Spinal cord (tissue), 9 donors: ENCODE measurements at regions not wholly inside any gene's neighbourhood (a gene's known extent, or its start where the extent isn't known, plus 50 kb on each side); places are given as distances from the start of the nearest gene placed in this dataset.

Experiments used
- DNase-seq, 6 donors: peaks; one replicate each; pipeline versions ENCODE4 v3.0.0 to v3.0.0-alpha.2; 2013 to 2015; ENCODE audit warnings: low spot score in 6 of 6, low read depth in 4 of 6
- H3K27ac ChIP-seq: one replicate; pipeline ENCODE4 v1.5.1; 2013; ENCODE audit warnings: low read depth, low read length, control low read depth
- H3K27me3 ChIP-seq: one replicate; pipeline ENCODE4 v1.6.1; 2013; ENCODE audit warnings: low read length; ENCODE audit not compliant: control insufficient read depth, insufficient read depth
- H3K36me3 ChIP-seq: one replicate; pipeline ENCODE4 v1.6.1; 2013; ENCODE audit warnings: low read length; ENCODE audit not compliant: control insufficient read depth, insufficient read depth
- H3K4me1 ChIP-seq: one replicate; pipeline ENCODE4 v1.6.1; 2013; ENCODE audit warnings: low read length; ENCODE audit not compliant: control insufficient read depth, insufficient read depth
- H3K4me3 ChIP-seq: one replicate; pipeline ENCODE4 v1.5.1; 2013; ENCODE audit warnings: low read depth, low read length, control low read depth
- H3K9me3 ChIP-seq: one replicate; pipeline ENCODE4 v1.6.1; 2013; ENCODE audit warnings: low read length; ENCODE audit not compliant: control insufficient read depth, insufficient read depth
- WGBS: methylation state at CpG from one replicate; pipeline ENCODE4 v1.1.5; 2013; ENCODE audit warnings: missing lambda C conversion rate; ENCODE audit not compliant: insufficient coverage; 5-methylcytosine and 5-hydroxymethylcytosine counted together
- donor health status: healthy.

DNA sequence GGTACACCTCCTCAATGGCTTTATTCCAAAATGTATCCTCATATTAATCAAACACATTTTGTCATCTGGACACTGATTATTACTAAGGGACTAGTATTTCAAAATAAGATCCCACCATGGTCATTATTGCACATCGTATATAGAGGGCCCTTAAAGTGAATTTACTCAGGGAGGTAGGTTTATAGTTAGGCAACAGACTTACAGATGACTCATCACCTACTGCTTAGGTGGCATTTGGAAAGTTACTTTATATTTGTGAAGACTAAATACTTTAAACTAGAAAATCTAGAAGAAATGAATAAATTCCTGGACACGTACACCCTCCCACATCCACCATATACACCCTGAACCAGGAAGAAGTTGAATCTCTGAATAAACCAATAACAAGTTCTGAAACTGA lies 353.0 kb downstream of the KCTD12 start:
- H3K9me3 ChIP-seq: no peaks in the 10 kb centered on the region
- no peak for DNase-seq
- no peak overlapping the region for H3K27ac ChIP-seq
- WGBS: no CpG with 5 or more reads among the region's 2 CpGs
- no peak overlapping the region for H3K4me3 ChIP-seq
- no peaks in the 10 kb centered on the region for H3K36me3 ChIP-seq
- no peaks in the 10 kb centered on the region for H3K27me3 ChIP-seq
- no peaks in the 10 kb centered on the region for H3K4me1 ChIP-seq

DNA sequence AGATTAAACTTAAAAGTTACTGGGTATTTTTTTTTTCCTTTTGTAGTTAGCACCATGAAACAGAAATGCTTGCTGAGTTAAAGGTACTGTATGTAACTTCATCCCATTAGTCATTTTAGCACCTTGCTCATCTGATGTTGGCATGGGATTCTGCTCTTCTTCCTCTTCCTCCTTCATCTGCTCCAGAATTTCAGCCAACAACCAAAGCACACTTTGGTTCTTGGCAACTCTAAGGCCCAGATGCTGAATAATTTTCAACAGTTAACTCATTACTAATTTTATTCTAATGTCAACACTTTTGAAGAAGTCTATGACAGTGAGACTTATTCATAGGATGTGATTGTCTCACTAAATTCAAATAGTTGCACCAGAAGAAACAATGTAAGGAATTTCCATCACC lies 359.2 kb downstream of the KCTD12 start:
- Histone ChIP-seq H3K4me1 (no peaks in the 10 kb centered on the region), H3K4me3 (no peak overlapping the region), H3K27me3 (no peaks in the 10 kb centered on the region), H3K27ac (no peak overlapping the region), H3K9me3 (no peaks in the 10 kb centered on the region), H3K36me3 (no peaks in the 10 kb centered on the region)
- DNase-seq: no peak

DNA sequence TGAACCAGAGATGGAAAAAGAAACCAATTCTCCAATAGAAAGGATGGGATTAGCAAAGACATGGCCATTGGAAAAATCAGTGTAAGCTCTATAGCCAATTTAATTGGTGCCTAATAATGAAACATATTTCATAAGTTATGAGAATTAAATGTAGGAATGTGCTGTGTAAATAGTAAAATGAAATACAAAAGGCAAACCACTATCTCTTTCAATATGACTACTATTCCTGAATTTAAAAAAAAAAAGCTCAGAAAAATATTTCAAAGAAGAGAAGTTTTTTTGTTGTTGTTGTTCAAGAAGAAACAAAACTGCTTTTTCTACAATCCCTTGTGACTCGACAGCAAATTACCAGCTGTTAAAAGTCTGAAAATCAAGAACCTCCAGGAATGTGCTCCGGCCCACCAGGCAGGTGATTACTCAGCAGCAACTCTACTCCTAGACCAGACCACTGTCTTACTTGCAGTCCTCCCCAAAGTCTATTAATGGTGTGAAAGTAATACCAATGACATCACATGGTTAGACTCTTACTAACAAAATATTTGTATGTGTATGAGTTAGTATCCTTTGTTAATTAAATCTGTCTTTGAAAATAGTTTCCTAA lies 362.4 kb downstream of the KCTD12 start:
- Histone ChIP-seq H3K36me3 (no peaks in the 10 kb centered on the region), H3K9me3 (no peaks in the 10 kb centered on the region), H3K4me3 (no peak overlapping the region), H3K27me3 (no peaks in the 10 kb centered on the region), H3K27ac (no peak overlapping the region), H3K4me1 (no peaks in the 10 kb centered on the region)
- WGBS: no CpG with 5 or more reads among the region's 2 CpGs
- peak in 1 of 6 donors; percentile 53 for DNase-seq

DNA sequence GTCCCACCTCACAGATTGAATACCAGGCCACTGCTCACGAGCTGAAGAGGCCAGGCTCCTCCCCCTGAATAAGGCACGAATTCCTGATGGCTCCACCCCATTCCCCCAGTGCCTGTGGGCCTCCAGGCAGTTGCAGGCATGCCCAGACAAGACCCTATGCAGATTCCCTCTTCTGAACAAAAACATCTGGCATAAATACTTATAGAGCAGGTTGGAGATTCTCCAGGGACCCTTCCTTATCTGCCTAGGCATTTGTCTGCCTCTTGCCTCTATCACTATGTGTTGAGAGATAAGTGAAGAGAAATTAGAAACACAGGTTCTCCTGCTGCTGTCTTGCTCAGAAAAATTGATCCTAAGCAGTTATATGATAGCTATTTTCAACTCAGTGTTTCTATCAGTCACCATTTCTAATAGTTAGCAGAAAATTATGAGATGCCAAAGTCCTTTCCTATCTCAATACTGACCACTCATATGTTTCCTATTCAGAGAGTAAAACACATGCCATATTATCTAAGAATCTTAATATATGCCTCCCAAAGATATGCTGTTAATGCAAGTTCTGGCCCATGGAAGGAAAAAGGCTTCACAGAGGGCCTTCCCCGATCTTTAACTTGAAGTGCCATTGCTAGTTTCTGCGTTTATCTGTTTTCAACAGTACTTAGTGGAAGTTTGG lies 364.0 kb downstream of the KCTD12 start:
- DNase-seq: no peak
- WGBS: 56% methylated on average over 2 of the region's 4 CpGs
- no peaks in the 10 kb centered on the region for H3K4me1 ChIP-seq
- no peak overlapping the region for H3K4me3 ChIP-seq
- H3K27me3 ChIP-seq: no peaks in the 10 kb centered on the region
- no peaks in the 10 kb centered on the region for H3K9me3 ChIP-seq
- no peak overlapping the region for H3K27ac ChIP-seq
- H3K36me3 ChIP-seq: no peaks in the 10 kb centered on the region

DNA sequence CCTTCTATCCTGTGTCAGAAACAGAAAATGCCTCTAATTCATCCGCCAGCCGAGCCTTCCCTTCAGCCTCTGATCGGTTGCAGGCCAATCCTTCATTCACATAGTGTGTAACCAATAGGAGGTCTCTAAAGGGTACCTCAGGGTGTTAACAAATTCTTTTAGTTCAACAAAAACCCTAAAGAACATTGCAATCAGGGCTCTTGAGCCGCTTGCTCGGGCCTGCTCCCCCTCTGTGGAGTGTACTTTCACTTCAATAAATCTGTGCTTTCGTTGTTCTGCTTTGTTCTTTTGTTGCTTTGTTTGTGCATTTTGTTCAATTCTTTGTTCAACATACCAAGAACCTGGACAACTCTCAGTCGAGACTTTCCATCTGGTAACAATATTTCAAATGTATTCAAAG lies 366.5 kb downstream of the KCTD12 start:
- H3K27ac ChIP-seq: no peak overlapping the region
- no CpG with 5 or more reads among the region's 7 CpGs for WGBS
- H3K9me3 ChIP-seq: no peaks in the 10 kb centered on the region
- no peaks in the 10 kb centered on the region for H3K36me3 ChIP-seq
- H3K4me1 ChIP-seq: no peaks in the 10 kb centered on the region
- no peak overlapping the region for H3K4me3 ChIP-seq
- no peaks in the 10 kb centered on the region for H3K27me3 ChIP-seq
- DNase-seq: no peak

DNA sequence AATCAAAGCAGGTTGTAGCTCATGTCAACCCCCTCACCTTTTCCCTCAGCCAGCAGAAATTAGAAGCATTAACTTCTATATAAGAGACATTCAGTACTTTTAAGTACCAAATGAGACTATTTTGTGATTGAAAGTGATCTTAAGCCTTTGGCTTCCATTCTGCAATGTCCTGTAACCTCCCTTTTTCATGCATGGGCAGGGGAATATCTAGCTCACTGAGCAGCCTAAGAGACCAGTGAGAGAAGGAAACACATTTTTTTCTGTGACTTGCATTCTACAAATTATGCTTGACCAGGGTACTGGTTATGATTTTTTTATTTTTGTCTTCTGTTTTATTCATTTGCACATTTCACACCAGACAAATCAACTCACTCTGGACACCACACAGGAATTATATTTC lies 369.6 kb downstream of the KCTD12 start:
- H3K27ac ChIP-seq: no peak overlapping the region

DNA sequence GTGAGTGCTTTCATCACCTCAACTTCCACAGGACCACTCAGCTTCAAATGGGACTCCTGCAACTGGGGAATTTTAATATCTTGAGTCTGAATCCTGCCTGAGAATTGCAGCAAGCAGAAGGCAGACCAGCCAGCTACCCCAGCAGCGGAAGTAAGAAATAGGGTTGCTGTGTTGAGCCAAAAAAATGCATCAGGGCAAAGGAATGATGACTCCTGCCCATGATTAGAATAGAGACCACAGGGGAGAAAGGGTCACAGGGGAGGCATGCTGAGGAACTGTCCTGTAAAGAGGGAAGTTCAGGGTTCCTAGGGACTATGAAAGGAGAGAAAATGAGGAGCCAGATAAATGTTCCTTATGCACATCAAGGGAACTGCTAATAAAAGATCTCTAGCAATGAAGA lies 370.2 kb downstream of the KCTD12 start:
- 80% methylated on average over 1 of the region's 1 CpG for WGBS
- Histone ChIP-seq H3K9me3 (no peaks in the 10 kb centered on the region), H3K36me3 (no peaks in the 10 kb centered on the region), H3K4me1 (no peaks in the 10 kb centered on the region), H3K4me3 (no peak overlapping the region), H3K27me3 (no peaks in the 10 kb centered on the region), H3K27ac (no peak overlapping the region)
- no peak for DNase-seq

More for the DNA sequence above, 369.6 kb downstream of the KCTD12 start:
- no peak for DNase-seq
- no peaks in the 10 kb centered on the region for H3K36me3 ChIP-seq
- H3K4me3 ChIP-seq: no peak overlapping the region
- no peaks in the 10 kb centered on the region for H3K9me3 ChIP-seq
- no peaks in the 10 kb centered on the region for H3K4me1 ChIP-seq
- no peaks in the 10 kb centered on the region for H3K27me3 ChIP-seq

DNA sequence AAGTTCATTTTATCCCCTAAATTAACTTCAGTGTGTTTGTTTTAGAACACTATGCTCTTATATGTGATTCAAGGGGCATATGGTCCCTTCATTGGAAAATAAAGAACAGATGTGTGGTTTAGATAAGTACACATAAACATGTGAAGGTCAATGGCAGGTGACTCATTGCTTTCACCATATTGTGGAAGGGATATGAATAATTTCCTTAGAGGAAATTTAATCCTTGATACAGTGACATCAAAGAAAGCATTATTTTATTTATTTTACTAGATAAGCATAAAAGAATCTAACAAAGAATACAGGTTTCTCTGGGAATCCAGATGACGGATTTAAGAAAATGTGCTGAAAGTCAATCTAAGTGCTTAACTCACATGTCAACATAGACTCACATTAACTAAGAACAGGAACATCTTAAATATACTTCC lies 373.5 kb downstream of the KCTD12 start:
- Histone ChIP-seq H3K4me3 (no peak overlapping the region), H3K9me3 (no peaks in the 10 kb centered on the region), H3K4me1 (no peaks in the 10 kb centered on the region), H3K27ac (no peak overlapping the region), H3K36me3 (no peaks in the 10 kb centered on the region), H3K27me3 (no peaks in the 10 kb centered on the region)
- WGBS: no CpG with 5 or more reads among the region's 1 CpG
- peak in 1 of 6 donors; percentile 25 for DNase-seq

DNA sequence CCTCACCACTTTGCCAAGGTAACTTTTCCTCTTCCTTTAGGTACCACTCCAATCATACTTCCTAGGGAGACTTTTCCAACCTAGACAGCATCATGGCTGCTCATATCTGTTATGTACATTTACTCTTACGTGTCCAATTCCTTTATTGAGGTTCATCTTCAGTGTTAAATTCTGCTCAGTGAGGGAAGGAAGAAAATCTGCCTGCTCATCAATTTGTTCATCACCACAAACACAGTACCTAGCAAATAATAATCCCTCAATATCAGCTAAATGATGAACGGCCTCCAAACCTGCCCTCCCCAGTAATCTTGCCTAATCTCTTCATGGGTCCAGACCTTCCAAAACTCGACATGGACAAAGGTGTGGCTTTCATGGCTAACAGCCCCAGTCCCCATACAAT lies 380.8 kb downstream of the KCTD12 start:
- Histone ChIP-seq H3K4me1 (peaks cover 3% of the 10 kb centered on the region), H3K27ac (no peak overlapping the region), H3K27me3 (no peaks in the 10 kb centered on the region), H3K36me3 (no peaks in the 10 kb centered on the region), H3K9me3 (no peaks in the 10 kb centered on the region), H3K4me3 (no peak overlapping the region)
- WGBS: 78% methylated on average over 2 of the region's 3 CpGs
- DNase-seq: no peak

DNA sequence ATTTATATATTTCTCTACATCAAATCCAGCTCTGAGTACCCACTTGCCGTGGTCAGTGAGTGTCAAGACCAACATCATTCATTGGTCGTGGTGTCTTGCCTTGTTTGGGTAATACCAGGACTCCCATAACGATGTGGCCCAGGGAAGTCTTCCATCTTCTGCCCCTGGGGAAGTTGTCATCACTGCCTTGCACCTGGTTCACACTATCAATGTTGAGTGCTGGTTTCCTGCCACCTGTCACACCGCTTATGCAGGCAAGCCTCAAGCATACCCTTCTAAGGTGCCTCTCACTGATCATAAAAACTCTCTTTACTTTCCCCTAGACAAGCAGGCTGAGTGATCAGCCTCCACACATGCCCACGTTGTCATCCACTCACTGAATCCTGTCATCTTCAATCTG lies 382.4 kb downstream of the KCTD12 start:
- no peak for DNase-seq
- Histone ChIP-seq H3K9me3 (no peaks in the 10 kb centered on the region), H3K4me1 (peaks cover 3% of the 10 kb centered on the region), H3K36me3 (no peaks in the 10 kb centered on the region), H3K27ac (no peak overlapping the region), H3K27me3 (no peaks in the 10 kb centered on the region), H3K4me3 (no peak overlapping the region)
- WGBS: 77% methylated on average over 4 of the region's 5 CpGs
